ENCODE measurements at regions not wholly inside any gene's neighbourhood (a gene's known extent, or its start where the extent isn't known, plus 50 kb on each side); places are given as distances from the start of the nearest gene placed in this dataset.

DNA sequence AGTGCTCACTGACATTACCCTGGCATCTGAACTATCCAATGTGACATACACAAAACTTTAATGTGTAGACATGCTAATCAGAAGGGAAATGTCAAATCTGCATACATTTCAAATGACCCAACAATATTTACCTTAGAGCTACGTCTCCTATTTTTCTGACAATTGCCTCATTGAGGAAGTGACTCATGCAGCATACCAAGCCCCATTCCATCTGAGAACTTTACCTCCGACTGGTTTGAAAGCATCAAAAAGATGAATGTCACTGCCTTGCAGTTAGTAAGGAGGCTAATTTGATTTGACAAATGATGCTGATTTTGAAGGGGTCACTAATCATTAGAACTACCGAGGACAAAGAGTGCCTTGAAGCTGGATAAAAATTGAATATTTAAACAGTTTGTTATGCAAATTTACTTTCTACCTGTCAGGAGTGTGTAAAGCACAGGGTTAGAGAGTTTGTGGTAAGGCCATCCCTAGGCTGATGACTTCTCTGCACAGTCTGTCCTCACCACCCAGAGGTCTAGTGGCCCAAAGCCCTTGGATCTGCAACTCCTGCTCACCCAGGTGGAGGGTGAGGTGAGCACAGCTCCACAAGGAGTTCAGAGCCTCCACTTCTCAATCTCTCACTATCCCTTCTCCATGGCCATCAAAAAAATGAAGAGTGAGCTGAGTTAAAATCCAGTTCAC, 500.3 kb upstream of the C1orf87 start:
- DNase-seq = no peak

DNA sequence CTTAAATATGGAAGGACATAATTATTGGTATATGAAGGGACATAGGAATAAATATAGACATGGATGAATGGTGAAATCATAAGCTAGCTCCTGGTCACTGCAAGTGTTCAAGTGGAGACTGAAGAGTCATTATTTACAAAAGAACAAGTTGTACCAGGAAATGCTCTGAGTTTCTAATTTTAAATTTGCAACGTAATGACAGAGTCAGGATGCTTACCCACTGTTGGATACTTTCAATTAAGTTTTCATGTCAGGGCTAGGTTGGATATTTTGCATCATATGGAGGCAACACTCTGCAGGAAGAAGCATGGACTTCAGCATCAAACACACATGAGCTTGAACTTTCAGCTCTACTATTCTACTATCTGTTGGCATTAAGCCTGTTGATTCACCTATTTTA, 499.6 kb upstream of the C1orf87 start:
- DNase-seq = no peak

DNA sequence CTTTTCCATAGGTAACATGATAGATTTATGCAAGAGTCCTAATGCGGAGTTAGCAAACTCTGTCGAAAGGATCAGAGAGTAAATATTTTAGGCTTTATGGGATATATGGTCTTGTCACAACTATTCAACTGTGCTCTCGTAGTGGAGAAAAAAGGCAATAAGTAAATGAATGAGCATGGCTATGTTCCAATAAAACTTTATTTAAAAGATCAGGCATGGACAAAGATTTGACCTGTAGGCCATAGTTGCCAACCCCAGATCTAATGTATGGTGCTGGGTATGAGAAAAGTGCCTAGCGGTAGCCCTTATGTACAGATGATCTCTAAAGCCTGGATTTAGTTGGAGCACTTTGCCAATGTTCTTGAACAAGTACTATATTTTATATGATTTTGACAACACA, 498.8 kb upstream of the C1orf87 start:
- no peak for DNase-seq

DNA sequence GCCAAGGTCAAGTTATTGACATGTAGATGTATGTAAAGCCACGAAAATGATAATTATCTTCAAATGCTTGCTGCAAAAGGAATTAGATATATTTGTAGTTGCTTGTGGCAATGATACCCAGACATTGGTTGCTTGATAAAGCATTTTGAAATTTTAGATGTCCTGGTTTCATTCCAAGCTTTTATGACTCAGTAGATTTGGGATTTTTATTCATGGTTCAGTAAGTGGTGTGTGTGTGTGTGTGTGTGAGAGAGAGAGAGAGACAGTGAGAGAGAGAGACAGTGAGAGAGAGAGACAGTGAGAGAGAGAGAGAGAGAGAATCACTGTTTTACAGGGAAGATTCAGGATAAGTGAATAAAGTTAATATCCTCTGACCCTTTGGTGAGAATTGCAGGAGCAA, 498.2 kb upstream of the C1orf87 start:
- no peak for DNase-seq

DNA sequence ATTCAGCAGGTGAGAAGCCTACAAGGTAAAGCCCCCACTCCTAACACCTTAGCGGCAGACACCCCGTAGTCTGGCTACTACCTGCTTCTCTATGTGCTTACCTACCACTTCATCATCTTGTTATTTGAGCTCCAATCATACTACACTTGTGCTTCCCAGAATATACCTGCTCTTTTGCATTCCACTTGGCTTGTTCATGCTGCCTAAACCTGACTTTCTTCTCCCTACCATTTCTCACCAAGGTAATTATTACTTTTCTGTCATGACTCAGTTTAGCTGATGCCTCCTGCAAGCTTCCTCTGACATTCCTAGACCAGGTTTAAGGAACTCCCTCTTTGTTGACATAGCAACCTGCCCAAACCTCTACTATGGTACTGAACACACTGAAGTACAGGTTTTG, 495.6 kb upstream of the C1orf87 start:
- no peak for DNase-seq

DNA sequence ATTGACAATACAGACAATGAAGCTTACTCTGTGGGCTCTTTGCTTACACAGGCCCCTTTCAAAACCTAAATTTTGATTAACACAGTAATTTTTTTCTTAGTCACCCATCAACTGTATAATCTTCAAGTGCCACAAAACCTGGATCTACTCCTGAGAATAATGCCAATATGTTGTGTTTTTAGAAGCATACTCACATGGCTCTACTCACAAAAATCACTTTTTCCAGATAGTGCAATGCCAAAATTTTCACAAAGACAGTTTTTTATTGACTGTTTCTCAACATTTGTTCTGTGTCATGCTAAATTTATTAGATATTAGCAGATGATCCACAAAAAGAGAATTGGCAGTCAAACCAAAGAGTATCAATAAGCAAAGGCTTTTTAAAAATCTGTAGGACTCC, 493.7 kb upstream of the C1orf87 start:
- no peak for DNase-seq

DNA sequence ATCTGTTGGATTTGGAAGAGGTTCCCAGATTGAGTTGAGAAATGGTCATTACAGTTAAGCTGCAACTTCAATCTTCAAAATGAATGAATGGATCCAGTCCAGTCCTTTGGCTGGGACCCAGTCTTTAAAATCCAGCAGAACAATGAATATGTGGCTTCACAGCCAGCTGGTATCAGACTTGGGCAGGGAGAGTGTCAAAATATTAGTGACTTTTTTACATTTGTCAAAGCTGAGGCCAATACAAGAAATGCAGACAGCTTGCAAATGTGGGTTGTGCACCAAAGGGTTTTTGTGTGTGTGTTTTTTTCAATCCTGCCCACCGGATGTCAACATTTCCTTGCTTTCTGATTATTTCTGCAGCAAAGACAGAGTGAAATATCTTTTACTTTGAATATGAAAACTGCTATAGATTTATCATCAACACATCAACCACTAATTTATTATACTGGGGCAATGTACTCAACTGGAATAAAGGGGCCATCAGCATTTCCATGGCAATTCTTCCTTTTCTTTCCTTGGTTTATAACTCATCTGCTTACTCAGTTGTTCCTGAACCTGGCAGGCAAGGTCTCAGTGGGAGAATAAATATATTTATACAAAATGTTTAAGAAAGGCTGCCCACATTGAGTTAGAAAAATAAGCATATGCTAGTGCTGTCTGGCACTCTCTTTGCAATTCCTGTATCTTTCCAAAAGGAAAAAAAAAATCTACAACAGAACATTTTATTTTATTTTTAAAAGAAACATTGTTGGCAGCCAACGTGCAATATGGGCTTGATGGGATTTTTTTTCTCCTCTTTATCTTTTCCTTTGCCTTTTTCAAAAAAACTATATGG, 491.6 kb upstream of the C1orf87 start:
- DNase-seq = no peak

DNA sequence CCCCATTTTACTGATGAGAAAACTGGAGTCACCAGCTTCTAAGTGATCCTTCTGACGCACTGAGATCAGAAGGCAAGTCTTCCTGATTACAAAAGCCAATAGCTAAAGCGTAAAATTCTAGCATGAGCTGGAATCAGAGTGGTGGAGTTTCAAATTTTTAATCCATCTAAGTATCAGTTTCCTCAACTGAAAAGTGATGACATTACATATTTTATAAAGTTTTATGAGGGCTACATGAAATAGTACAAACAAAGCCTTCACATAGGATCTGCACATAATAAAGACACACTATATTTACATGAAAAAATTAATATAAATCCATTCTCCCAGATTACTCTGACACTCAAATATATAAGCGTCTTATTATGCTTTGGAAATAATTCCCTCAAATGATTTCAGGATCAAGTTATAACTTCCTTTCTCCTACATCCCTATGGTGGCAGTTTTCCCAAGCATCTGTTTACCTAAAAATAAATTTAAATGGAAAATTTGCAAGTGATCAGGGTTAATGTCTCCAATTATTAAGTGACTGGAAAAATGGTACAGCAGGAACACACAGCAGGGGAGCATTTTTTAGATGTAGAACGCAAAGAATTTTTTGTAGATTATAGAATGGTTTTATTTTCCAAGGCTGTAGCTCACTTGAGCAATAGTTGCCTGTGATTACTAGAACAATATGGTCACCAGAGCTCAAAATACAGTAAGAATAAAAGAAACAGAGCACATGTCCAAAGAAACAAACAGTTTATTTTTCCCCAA, 490.4 kb upstream of the C1orf87 start:
- DNase-seq = no peak

DNA sequence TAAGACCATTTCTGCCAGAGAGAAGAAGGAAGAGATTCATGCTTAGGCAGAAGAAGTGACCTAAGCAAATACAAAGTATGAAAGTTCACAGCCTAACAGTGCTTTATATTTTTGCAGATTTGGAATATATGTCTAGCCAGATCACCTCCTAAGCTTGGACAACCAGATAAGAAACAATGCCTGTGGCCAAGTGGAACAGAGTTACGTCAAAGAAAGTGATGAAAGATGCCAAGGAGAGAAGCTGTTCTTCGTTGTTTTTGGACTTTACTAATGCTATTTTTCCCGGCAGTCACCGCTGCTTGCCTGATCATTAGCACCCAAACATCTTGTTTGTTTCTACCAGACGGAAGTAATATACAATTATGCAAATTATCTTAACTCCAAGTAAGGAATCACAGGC, 489.2 kb upstream of the C1orf87 start:
- no peak for DNase-seq

DNA sequence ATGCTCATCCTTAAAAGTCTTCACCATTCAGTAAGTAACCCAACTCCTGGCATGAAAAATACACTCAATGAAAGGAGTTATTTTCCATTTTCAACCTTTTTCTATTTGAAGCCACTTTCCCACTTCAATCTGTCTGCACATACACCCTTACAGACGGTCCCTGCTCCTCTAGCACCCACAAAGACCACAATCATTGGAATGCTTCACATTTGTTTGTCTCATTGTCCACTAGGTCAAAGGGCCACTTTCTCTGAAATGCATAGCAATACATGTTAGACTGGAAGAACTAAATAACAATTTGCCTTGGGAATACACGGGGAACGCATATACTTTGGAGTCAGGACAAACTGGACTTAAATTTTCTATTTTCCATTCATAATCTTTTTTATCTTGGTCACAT, 487.1 kb upstream of the C1orf87 start:
- DNase-seq = no peak

DNA sequence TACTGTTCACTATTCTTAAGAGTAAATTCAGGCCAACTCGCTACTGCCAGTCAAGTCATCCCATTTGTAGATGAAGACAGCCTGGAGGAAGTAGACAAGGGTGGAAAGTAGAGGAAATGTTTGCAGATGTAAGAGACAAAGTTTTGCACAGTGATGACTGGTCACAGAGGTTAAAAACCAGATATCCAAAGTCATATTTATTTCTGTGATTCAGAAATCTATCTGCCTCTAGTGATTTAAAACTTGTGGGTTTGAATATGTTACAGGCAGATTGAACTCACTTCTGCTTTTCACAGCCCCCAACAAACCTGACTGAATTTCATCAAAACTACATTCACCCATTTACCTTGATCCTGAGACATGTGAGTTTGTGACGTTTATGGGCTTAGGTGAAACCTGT, 484.7 kb upstream of the C1orf87 start:
- no peak for DNase-seq

DNA sequence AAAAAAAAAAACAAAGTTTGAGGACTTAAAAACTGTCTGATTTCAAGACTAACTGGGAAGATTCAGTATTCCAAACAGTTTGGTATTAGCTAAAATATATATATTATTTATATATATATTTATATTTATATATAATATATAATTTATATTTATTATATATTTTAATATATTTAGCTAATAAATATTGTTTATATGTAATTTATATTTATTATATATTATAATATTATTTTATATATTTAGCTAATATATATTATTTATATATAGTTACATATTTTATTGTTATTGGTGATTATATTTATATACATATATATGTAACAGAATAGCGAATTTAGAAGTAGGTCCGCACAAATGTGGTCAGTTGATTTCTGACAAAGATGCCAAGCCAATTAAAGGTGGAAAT, 480.2 kb upstream of the C1orf87 start:
- no peak for DNase-seq

DNA sequence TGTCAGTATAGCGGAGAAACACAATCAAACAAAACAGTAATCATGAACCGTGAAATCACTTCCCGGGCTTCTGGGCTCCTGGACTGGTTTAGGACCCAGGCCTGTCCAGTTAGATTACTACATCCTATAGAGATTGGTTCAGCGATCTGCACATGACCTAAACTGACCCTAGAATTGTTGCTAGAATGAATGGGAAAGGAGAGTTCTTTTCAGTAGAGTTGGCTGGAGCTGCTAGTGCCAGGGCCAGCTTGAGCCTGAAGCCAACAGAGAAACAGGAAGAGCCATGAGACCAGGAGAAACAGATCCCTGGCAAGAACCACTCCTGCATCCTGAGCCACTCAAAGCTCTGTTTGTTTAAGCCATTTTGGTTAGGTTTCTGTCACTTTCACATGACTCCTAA, 474.3 kb upstream of the C1orf87 start:
- DNase-seq = no peak

DNA sequence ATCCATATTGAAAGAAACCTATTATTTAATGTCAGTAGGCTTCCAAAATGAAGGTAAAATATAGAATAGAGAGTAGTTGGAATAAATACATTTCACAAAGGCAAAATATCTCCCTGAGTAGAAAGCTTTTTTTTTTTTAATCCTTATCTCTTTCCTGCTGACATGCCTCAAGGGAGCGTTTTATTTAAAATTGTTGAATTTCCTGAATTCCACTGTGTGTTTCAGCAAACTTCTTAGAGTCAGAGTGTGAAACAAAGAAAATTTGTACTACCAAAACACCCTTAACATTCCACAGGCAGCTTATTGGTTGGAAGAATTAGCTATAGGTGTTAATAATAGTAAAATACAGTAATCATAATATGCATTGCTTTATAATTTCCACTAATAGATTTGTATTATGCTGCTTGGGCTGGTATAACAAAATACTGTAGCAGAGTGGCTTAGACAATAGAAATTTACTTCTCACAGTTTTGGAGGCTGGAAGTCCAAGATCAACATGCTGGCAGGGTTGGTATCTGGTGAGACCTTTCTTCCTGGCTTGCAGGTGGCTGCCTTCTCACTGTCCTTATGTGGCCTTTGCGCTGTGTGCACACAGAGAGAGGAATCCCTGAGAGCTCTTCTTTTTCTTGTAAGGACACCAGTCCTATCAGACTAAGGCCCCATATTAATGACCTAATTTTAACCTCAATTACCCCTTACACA, 468.4 kb upstream of the C1orf87 start:
- no peak for DNase-seq

DNA sequence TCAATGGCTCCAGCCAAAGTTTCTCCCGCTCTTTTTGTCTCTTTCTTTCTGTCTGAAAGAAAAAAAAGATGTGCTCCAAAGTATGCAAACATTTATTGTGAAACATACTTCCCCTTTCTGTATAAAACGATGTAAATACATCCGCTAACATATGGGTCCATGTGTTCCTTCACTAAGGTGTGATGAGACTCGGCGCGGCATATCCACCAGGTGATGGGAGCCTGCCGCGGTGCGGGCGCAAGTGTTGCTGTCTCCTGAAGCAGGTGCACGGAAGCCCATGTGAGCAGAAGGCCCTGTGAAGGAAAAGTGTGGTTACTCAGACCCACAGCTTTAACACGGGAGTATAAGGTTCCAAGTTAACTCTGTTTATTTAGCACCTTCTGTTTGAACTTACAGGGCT, 466.6 kb upstream of the C1orf87 start:
- DNase-seq = no peak

DNA sequence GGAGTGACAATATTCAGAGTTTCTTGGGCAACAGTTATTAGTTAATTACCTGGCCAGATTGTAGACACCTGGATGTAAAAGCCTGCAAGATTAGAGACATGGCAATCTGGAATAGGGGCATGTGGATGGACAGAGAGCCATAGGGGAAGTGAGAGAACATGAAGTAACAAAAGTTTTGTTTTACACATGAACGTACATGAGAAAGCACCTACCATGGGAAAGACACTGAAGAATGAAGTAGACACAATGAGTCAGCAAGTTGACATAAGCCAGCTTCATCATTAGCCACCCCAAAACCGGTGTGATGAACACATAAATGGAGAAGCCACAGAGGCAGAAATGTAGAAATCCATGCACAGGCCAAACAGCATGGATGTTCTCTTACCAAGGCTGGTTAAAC, 462.1 kb upstream of the C1orf87 start:
- no peak for DNase-seq

DNA sequence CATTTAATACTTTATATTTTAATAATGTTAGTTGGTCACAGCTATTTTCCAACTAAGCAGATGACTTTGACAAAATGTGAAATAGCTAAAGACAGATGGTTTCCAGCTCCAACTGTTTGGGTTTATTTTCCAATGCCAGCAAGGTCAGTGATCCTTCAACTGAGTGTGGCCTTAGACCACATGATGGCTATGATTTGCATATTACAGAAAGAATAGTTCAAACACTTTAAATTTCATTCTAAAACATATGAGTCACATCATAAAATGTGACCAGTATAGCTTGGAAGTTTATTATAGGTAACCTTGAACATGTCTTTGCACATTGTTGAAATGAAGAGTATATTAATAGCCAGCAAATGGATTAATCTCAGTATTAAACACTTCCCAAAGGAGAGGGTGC, 454.0 kb upstream of the C1orf87 start:
- no peak for DNase-seq

DNA sequence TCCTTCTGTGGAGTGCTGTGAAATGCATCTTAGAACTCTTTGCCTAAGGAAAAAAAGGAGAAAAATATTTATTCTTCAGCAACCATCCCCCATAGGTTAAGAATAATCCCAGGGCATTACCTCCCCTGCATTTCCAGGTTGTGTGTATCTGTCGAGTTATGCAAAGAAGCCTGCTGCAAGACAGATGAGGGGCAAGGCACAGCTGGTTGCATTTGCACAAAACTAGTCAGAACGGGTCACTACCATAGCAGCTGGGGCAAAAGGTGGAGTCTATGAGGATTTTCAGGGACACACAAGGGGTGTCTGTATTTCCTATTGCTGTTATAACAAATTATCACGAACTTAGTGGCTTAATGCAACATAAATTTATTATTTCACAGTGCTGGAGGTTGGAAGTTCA, 443.4 kb upstream of the C1orf87 start:
- no peak for DNase-seq

DNA sequence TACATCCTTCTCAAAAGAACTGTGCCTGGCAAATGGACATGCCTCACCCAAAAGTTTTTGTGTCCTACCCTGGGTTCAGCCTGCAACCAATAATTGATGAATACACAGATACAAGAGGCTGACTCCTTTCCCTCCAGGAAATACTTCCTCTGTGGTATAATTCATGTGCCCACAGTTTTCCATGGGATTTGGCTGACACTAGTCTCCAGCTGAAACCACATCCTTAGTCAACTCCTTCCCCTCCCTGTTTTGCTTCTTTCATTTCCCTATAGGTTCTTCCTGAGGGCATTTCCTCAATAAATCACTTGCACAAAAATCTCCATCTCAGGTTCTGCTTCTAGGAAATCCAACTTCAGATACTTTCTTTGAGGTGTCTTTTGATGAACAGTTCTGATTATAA, 436.6 kb upstream of the C1orf87 start:
- no peak for DNase-seq

DNA sequence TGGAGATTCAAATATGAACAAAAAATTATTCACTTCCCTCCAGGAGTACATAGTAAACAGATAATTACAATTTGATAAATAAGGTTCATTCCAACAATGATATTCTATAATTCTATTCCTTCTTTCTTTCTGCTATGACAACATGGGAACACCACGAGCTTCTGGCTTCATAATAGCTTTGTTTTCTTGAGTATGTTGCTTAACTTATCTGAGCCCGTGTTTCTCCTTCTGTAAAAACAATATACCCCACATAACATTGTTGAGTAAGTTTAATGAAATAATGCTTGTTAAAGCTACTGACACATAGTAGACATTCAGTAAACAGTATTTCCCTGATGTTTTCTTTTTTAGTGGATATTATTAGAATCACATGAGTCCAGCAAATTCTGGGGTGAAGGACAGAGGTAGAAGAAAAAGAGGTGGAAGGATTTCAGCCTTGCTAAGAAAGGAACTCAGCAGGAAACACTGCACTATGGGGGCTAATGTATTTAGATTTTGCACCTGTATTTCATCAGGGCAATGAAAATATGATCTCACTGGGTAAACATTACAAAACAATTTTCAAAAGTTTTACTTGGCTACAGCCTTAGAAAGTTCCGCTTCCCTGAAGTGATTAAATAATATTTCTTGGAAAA, 430.8 kb upstream of the C1orf87 start:
- no peak for DNase-seq

DNA sequence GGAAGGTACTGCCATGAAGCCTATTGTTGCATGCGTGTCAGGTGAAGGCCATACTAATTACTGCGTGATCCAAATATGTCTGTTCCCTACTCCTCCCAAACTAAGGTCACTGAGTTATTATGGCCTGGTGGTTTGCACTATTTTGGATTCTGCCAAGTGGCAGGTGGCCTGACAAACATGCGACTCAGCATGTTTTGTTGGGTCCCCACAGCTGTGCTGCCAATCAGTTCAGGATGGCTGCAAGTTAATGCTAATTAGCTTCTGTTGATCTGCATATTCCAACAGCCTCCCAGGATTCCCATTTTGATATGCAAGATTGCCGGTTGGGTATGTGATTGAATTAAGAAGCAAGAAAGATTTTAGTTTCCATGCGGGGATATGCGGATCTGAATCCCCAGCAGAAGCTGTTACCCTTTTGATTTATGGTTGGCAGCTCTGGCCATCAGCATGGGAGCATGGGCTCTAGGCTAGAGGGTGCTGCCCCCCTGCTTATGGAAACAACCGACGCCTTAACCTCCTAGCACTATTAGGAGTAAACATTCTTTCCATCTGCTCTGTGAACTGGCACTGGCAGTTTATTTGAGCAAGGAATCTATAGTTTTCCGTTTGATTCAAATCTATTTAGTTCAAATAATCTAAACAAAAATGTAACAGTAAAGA, 429.8 kb upstream of the C1orf87 start:
- DNase-seq = peak; percentile 93

DNA sequence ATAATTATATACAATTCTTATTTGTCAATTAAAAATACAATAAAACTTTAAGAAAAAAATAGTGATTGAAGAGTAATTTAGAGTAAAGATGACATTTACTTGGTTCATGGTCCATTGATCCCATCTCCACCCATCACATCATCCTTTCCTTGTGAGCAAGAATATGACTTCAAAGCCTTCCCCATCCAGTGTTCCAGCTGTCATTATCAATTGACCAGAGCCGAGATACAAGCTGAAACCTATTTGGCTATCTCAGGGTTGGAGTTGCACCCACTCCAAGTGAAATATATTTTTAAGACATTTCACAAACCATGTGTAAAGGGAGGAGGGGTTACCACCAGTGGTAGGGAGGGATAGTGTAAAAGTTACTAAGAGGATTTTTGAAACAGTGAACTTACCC, 428.9 kb upstream of the C1orf87 start:
- DNase-seq = no peak

All from NCI-H1694 (cell line).